IPS-NIHi11 (cell line): ENCODE measurements at regions not wholly inside any gene's neighbourhood (a gene's known extent, or its start where the extent isn't known, plus 50 kb on each side); places are given as distances from the start of the nearest gene placed in this dataset.

ENCODE experiments used
- DNase-seq: peaks from one replicate; pipeline ENCODE4 v3.0.0; 2012; ENCODE audit warnings: mixed read lengths, low spot score

DNA sequence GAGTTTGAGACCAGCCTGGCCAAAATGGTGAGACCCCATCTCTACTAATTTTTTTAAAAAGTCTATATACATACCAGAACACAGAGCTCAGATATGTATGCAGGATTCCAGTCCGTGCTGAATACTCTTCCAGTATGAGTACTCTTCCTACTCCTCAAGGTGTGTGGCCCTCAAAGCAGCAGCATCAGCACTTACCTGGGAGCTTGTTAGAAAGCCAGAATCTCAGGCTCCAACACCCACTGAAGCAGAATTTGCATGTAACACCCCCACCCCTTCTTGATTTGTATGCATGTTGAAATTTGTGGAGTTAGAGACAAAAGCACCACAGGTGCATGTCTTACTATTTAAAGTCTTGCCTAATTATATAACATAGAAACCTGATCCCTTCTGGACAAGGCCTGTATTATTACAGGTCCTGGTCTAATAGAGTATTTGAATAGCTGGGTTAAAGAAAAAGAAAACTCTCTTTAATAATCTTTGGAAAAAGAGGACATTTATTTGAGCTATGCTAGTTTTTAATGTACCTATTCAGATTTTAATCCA, 50.3 kb upstream of the NFE2L2 start:
- DNase-seq: no peak

DNA sequence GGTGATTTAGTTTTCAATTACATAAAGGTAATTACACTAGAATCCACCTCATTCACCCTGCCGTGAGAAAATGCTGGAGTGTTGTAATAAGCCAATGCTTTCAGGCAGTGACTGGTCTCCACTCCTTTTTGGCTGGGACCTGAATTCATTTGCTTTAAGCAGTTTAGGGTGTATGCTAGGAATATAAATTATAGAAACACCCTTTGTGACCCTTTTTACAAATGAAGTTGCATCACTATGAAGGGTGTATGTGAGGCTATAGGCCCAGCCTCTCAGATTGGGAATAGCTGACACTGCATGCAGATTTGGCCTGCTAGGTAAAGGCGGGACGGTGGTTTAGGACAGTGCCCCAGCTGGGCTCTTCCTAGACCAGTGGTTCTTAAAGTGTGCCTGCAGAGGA, 50.8 kb upstream of the NFE2L2 start:
- no peak for DNase-seq

DNA sequence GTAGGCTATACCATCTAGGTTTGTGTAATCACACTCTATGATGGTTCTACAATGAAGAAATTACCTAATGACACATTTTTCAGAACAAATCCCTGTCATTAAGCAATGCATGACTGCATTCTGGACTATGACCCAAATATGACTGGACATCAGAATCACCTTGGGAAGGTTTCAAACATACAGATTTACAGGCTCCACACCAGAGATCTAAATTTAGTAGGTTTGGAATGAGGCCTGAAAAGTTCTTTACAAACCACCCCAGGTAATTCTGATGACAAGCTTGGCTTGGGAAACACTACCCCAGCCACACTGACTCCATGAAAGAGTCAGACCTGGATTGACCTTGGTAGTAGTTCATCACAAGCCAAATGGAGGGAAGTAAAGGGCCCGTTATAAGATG, 52.2 kb upstream of the NFE2L2 start:
- DNase-seq: no peak

DNA sequence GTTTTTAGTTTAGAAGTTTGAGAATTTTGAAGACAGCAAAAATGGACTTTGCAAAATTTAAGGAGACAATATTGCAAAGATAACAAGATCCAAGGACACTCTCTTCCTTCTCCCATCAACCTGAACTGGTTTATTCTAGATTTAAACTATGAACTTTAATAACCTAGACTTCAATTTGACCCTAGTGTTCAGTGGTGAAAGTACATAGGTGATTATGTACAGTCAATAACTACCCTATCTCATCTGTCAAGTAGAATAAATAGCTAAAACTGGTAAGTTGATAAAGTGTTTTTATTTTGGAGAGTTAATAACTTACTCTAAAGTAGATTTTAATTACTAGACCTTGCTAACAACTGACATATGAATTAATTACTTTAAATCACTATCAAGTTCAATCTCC, 52.9 kb upstream of the NFE2L2 start:
- DNase-seq: no peak

DNA sequence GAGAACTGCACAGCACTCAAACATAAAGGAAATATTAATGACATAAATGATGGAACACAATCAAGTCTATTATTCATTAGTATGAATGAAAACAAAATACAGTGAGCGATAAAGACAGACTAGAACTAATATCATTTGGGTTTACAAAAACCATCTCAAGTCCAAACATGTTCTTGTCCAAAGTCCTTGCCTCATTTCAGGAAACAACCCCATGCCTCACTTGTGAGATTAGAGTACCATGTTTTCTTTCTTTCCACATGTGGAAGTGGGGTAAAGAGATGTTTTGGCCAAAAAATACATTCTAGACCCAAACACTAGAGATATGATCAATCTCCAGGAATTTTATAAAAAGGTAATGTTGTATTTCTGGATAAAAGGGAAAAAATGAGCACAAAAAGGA, 53.3 kb upstream of the NFE2L2 start:
- DNase-seq: no peak

DNA sequence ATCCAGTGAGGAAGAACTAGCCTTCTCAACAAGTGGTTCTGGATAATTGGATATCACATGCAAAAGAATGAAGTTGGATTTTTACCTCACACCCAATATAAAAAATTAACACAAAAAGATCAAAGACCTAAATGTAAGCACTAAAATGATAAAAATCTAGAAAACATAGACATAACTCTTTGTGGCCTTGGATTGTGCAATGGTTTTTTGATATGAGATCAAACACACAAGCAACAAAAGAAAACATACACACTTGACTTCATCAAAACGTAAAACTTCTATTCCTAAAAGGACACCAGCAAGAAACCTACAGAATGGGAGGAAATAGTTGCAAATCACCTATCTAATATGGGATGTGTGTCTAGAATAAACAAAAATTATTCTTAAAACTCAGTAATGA, 54.1 kb upstream of the NFE2L2 start:
- no peak for DNase-seq

DNA sequence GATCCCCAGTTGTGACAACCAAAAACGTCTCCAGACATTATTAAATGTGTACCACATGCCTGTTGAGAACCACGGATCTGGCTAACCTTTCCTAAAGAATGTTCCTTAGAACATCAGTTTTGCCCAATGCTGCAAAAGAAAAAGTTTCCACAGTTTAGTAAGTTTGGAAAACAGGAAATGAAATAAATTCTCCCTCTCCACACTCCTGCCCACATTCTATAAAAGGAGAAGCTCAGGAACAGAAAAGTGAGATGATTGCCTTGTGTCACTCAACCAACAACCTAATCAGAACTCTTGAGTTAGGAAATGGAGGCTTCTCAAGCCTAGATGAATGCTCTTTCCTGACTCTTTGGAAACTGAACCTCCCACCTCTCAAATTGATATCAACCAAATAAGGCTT, 56.1 kb upstream of the NFE2L2 start:
- no peak for DNase-seq

DNA sequence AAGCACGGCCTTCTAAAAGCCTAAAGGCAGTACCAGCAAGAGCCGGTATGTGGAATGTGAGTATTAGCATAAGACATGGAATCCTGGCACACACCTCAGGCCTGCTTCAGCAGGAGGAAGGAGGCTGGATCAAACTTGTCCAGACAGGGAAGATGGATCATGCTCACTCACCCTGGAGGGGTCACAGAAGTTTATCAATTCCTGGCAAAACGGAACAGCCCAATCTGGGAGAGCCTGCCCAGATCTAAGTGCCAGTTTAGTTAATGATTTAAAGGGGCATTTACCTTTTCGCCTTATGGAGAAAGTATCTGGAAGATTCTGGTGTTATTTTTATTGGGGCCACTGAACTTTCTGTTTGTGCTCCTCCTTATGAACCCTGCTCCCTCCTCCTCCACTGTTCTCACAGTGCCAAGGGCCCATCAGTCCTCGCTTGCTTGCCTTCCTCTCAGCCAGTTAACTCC, 58.3 kb upstream of the NFE2L2 start:
- DNase-seq: no peak

DNA sequence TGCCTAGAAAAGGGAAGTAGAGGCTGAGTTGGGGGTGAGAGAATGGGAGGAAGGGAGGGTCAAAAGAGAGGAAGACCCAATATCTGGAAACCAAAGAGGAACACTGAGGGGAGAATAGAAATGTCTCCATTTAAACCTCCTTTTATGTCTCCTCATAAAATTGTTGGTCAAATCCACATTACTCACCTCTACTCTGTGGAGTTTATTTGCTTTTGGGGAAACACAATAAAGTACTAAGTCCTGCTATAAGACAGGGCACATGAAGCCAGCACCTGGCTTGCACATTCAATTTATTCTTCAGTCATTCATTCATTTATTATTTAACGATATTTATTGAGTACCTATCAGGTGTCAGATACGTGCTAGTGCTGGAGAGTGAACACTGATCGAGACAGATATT, 60.3 kb upstream of the NFE2L2 start:
- DNase-seq: no peak

DNA sequence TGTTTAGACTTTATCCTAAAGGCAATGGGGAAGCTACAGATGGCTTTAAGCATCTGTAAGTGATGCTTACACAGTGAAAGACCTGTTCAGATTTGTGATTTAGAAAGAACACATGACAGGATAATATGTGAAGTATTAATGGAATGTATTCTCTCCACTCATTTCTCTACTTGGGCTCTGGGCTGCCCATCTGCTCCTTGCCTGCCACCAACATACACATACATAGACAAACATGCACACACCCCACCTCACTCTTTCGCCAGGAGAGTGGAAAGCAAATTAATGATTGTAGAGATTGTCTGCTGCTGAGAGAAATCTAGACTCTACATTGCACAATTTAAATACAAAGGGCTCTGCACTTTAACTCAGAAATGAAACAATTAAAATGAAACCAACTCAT, 61.0 kb upstream of the NFE2L2 start:
- DNase-seq: no peak

DNA sequence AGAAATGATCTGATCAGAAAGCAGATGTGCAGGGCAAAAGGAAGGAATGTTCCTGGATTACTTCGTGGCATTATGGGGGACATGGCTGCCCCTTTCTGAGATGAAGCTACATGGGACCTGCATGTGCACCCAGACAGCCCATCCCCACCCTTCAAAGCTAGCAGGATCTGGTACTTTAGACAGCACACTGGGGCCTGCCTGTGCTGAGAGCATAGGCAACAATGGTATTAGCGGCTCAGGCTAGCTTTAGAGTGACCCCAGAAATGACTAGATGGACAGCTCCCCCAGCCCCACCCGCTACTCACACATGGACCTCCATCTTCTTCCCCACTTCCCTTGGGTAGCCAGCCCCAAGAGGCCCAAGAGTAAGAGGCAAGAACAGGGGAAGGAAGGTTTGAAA, 61.5 kb upstream of the NFE2L2 start:
- DNase-seq: no peak

DNA sequence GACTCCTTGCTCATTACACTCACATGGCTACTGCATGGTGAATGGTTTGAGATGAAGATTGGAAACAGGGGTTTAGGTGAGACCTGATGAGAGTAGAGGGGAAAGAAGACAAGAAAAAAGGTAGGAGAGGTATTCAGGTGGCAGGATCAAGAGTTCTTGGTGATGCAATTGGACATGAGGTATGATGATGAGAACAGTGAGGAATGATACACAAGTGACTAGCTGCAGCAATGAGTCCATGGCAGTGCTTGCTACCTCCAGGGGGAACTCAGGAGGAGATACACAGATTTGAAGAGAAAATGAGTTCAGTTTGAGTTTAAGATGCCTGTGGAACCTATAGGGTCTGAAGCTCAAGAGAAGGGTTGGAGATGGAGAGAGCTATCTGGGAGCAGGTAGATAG, 62.1 kb upstream of the NFE2L2 start:
- no peak for DNase-seq

DNA sequence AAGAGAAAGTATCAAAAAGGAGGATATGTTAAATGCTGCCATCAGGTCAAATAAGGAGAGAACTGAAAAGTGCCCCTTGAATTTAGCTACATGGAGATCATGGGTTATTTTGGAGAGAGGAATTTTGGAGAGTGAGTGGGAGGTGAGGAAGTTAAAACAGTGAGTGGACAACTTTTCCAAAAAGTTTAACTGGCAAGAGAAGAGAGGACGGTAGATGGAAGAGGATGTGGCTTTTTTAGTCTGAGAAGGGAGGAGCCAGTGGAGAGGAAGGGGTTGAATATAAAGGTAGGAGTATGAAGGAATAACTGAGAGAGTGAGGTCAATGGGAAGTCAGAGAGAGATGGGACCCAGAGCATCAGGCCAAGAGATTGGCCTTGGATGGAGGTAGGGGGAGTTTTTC, 62.5 kb upstream of the NFE2L2 start:
- no peak for DNase-seq

DNA sequence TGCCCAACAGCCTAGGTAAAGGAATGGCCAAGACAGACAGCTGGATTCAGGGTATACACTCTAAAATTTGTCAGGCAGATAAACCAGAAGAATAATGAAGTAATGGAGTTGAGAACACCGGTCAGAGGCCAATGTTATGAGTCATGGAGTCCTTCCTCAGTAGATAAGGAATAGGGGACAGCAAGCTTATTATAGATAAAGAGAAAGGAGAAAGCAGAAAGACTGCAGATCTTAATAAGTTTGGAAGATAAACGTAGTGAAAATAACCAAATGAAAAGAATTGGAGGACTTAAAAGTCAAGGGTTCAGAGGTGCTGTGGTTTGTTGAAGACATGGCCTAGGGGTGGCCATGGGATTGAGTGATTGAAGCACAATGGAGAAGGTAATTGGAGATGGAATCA, 63.5 kb upstream of the NFE2L2 start:
- DNase-seq: no peak

DNA sequence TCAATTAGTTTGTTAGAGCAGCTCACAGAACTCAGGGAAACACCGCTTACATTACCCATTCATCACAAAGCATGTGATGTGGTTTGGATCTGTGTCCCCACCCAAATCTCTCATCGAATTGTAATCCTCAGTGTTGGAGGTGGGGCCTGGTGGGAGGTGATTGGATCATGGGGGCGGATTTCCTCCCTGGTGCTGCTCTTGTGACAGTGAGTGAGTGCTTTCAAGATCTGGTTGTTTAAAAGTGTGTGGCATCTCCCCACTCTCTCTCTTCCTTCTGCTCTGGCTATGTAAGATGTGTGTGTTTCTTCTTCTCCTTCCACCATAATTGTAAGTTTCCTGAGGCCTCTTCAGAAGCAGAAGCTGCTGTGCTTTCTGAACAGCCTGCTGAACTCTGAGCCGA, 63.5 kb upstream of the AGPS start:
- no peak for DNase-seq

DNA sequence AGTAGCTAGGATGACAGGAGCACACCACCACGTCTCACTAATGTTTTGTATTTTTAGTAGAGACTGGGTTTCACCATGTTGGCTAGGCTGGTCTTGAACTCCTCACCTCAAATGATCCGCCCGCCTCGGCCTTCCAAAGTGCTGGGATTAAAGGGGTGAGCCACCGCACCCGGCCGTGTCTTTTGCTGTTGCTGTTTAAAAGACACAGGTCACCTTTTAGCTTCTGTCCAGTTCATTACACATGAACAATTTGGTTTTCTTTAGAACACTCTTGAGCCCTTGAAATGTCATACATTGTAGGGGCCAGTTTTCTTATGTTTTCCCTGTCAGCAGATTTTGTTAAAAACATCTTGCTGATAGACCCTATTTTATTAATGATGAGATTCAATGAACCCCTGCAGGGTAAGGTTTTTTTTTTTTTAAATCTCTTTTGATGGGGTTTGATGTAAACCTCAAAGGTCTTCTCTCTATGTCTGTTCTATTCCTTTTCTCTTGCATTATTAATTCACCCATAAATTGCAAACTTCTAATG, 61.0 kb upstream of the AGPS start:
- DNase-seq: no peak

DNA sequence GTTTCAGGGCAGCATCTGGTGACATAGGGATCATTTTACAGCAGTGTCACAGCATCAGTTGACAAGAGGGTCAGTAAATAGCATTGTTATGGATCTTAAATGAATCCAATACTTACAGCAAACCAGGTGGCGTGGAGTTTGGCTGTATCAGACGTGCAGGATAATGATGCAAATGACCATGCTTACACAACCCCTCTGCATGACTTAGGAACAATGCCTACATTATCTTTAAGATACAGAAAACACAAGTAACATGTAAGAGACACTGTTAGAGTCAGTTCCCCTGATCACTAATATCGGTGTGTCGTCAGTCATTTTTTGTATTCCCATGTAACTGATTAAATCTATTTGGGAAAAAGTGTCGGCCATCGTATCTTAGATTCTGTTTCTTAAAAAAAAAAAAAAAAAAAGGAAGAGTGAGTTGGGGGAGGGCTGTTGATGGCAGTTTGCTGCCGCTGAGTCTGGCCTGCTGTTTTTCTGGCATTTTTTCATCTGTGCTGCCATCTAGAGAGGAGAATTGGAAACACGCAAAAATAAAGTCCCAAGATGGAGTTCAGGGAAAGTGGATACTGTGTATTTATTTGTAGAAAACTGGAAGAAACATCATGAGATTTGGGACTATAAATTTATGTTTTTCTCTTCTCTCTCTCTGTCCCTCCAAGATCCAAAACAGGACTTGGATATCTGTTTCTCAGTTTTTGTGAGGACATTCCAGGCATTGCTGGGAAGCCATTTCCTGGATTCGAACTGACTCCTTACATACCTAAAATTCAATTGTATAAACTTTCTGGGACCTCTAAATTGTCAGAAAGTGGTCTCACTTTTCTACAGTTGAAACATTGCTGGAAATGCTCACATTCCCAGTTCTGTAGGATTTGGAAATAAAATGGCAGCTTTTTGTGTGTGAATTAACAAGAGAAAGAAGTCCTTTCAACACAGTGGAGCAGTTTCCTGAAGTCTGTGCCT, 60.3 kb upstream of the AGPS start:
- DNase-seq: peak; percentile 59

DNA sequence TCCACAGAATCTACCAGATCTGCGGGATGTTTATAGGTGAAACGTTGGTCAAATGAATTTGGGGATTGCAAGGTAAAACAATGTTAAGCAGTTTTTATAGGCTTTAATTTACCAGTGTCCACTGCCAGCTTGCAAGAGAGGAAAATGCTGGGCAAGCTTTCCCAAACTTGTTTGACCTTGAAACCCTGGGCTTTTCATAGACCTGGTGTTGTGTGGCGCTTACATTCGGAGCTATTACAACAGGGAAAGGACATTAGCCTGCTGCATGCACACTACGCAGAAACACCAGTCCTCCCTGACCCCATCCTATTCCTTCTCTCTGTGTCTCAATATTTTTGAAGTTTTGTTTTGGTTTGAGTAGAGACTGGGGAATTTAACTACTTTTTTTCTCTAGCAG, 59.6 kb upstream of the AGPS start:
- no peak for DNase-seq

DNA sequence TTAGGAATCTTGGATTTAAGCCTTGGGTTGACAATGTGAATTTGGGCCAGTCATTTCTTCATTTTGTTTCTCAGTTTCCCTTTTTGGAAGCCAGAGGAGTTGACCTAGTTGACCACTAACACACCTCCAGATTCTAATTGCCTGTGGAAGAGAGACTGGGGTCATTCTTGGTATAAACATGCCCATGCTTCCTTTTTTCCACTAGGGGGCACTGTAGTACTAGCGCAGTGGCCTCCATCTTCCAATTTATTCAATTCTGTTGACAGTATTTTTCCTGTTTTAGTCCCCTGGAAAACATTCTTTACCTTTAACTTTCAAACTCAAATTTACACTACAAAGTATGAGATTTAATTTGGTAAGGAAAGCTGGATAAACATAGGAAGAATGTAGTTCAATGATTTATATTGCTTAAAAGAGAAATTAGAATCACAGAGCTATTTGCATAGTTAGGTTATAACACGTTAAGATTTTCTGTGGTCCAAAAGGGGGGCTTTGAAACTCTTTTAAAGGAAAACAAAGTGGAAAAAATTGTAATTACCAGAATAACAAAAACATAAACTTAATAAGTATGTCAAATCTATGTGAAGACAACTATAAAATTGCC, 57.5 kb upstream of the AGPS start:
- peak; percentile 59 for DNase-seq

DNA sequence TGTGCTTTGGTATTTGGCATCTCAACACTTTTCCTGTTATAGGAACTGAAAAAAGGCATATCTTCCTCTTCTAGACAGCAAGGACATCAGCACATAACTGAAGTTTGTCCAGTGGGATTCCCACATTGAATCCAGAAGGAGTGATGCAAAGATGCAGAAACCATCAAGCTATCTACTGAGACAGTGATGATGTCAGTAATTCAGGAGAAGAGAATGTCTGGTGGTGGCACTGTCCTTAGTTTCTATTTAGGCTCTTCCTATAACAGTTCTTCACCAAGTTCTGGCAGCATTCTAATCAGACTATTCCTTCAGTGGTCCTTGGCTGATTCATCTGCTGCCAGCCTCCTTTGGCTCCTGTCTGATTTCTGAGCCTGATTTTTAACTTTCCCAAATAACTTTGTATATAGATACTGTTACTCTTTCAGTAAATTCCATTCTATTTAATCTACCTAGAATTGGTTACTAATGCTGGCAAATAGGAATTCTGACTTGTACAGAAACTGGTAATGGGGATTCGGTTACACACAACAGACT, 56.6 kb upstream of the AGPS start:
- DNase-seq: no peak

DNA sequence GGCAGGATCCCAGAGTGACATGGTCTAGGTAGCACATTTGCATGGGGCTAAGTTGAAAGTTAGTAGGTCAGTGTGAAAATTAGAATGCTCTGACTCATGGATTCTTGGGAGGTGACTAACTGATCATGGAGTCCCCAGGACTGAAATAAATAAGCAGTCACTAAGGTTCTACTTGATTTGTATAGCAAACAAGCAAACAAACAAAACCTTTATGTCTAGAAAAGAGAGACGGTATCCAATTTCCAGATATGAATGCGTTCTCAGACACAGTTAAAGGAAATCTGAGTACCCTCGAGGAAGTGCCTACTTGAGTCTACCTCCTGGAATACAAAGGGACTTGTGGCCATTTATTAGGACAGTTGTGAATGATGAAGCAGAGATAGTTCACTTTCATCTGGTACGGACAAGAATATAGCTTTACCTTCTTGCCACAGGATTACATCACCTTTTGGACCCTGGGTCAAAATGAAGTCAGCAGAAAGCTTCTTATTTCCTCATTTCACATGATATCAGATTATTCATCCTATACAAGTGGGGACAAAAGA, 54.3 kb upstream of the AGPS start:
- DNase-seq: no peak

DNA sequence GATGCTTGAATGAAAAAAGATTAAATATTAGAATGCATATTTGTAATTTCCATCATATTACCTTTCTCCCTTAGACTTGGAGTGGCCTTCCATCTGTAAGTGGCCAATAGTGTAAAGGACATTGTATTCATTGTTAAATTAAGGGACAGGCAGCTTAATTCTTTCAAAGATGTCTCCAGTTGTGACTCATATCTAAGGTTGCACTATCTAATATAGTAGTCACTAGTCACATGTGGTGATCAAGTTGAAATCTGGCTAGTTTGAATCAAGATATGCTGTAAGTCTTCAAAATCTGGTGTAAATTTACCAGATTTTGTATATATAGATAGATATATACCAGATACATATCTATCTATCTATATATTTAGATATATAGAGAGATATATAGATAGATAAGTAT, 52.4 kb upstream of the AGPS start:
- no peak for DNase-seq

DNA sequence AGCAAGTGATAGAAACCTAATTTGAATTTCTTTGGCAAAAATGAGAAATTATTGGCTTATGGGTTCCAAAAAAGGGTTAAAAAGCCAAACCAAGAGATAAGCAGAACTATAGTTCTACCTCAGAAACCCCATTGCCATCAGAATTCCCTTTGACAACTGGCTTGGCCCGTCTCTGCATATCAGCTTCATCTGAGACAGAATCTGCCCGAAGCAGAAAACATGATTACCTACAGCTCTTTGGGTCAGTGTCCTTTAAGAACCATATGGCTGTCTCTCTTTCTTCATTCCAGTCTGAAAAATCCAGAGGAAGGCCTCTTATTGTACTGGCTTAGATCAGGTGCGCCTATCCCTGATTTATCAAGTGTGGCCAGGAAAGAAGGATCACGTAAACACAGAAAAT, 49.8 kb upstream of the AGPS start:
- no peak for DNase-seq
